Esophagus squamous epithelium (tissue), 4 donors: ENCODE measurements at regions not wholly inside any gene's neighbourhood (a gene's known extent, or its start where the extent isn't known, plus 50 kb on each side); places are given as distances from the start of the nearest gene placed in this dataset.

Experiments used
- CTCF ChIP-seq, 6 experiments: fragments of 450-650 bp in 4 of 6; fragments of 200-600 bp in 2 of 6; sonication (generic) in 2 of 6; IDR thresholded peaks; one replicate each; pipeline ENCODE4 v1.5.1; 2016 to 2019; ENCODE audit warnings: antibody characterized with exemption in 6 of 6, mild to moderate bottlenecking in 4 of 6, moderate library complexity in 4 of 6
- POLR2A ChIP-seq, 4 donors: fragments of 450-650 bp; IDR thresholded peaks; one replicate each; pipeline ENCODE4 v1.6.1; 2017; ENCODE audit warnings: antibody characterized with exemption in 4 of 4, mild to moderate bottlenecking in 4 of 4, moderate library complexity in 3 of 4

- TF ChIP-seq CTCF (IDR thresholded peaks at IDR 0.05) (no peak), POLR2A (IDR thresholded peaks at IDR 0.05) (no peak)
Observed at GRCh38 chr3:87473944-87474343, 197.6 kb upstream of the POU1F1 start.
